Esophagus muscularis mucosa (tissue), 3 donors: ENCODE measurements at regions not wholly inside any gene's neighbourhood (a gene's known extent, or its start where the extent isn't known, plus 50 kb on each side); places are given as distances from the start of the nearest gene placed in this dataset.

Source experiments
- CTCF ChIP-seq, 3 experiments: fragments of 200-600 bp in 2 of 3; fragments of 450-650 bp in 1 of 3; sonication (generic) in 2 of 3; IDR thresholded peaks; one replicate each; pipeline ENCODE4 v1.5.1; 2017 to 2019; ENCODE audit warnings: antibody characterized with exemption in 3 of 3, mild to moderate bottlenecking in 2 of 3, moderate library complexity in 1 of 3
- POLR2A ChIP-seq: fragments of 450-650 bp; IDR thresholded peaks from one replicate; pipeline ENCODE4 v1.6.1; 2017; ENCODE audit warnings: antibody characterized with exemption, moderate library complexity, mild to moderate bottlenecking, low read depth
- POLR2AphosphoS5 ChIP-seq, 2 donors: sonication (generic); formaldehyde crosslinking; IDR thresholded peaks; one replicate each; pipeline ENCODE4 v1.6.1; 2017; ENCODE audit warnings: antibody characterized with exemption in 2 of 2

- TF ChIP-seq CTCF (IDR thresholded peaks at IDR 0.05) = no peak
- no peak for TF ChIP-seq POLR2AphosphoS5 (IDR thresholded peaks at IDR 0.05)
- TF ChIP-seq POLR2A = no peak
These were observed 160.4 kb downstream of the ZIC5 start for GRCh38 chr13:99811067-99811700.
